ENCODE measurements at regions not wholly inside any gene's neighbourhood (a gene's known extent, or its start where the extent isn't known, plus 50 kb on each side); places are given as distances from the start of the nearest gene placed in this dataset.

- no peaks in the 10 kb centered on the region for H3K4me1 ChIP-seq
- no peaks in the 10 kb centered on the region for H3K36me3 ChIP-seq (ENCODE audit: insufficient read depth in 1 of 2, low read depth in 1 of 2)
- DNase-seq (no peak), ATAC-seq (no peak)
- no peak overlapping the region for H3K27ac ChIP-seq
- no peaks in the 10 kb centered on the region for H3K9me3 ChIP-seq
- 71 to 76% (median 76%) methylated on average over 3 of the region's 3 CpGs for WGBS, 3 donors
- no peak for TF ChIP-seq CTCF (IDR thresholded peaks at IDR 0.05)
- H3K27me3 ChIP-seq (ENCODE audit: insufficient read depth in 3 of 3, low read length in 2 of 3): no peaks in the 10 kb centered on the region
- H3K4me3 ChIP-seq: no peak overlapping the region
- intact Hi-C loops (cut with DNase I): no loop called here
Observed at GRCh38 chr2:64234785-64235184, 90.6 kb upstream of the PELI1 start.

GRCh38 chr2:64237266-64237665, 93.0 kb upstream of the PELI1 start:
- TF ChIP-seq CTCF (IDR thresholded peaks at IDR 0.05): no peak
- no peak overlapping the region for H3K27ac ChIP-seq
- intact Hi-C loops (cut with DNase I): no loop called here
- DNase-seq (no peak), ATAC-seq (no peak)
- H3K27me3 ChIP-seq (ENCODE audit: insufficient read depth in 3 of 3, low read length in 2 of 3): no peaks in the 10 kb centered on the region
- no peaks in the 10 kb centered on the region for H3K9me3 ChIP-seq
- H3K4me3 ChIP-seq: no peak overlapping the region
- H3K4me1 ChIP-seq: no peaks in the 10 kb centered on the region
- no peaks in the 10 kb centered on the region for H3K36me3 ChIP-seq (ENCODE audit: insufficient read depth in 1 of 2, low read depth in 1 of 2)
- WGBS, 3 donors: 65 to 78% (median 69%) methylated on average over 2 of the region's 2 CpGs

GRCh38 chr2:64238799-64239198, 94.6 kb upstream of the PELI1 start:
- no peak for DNase-seq
- 76 to 91% (median 87%) methylated on average over 4 of the region's 4 CpGs for WGBS, 3 donors
- H3K27ac ChIP-seq: no peak overlapping the region
- no peak for ATAC-seq
- no peaks in the 10 kb centered on the region for H3K4me1 ChIP-seq
- no peaks in the 10 kb centered on the region for H3K9me3 ChIP-seq
- no peaks in the 10 kb centered on the region for H3K36me3 ChIP-seq (ENCODE audit: insufficient read depth in 1 of 2, low read depth in 1 of 2)
- TF ChIP-seq CTCF (IDR thresholded peaks at IDR 0.05): no peak
- no peaks in the 10 kb centered on the region for H3K27me3 ChIP-seq (ENCODE audit: insufficient read depth in 3 of 3, low read length in 2 of 3)
- H3K4me3 ChIP-seq: no peak overlapping the region
- intact Hi-C loops (cut with DNase I): no loop called here

GRCh38 chr2:64243081-64244036, 99.1 kb upstream of the PELI1 start:
- no peak for DNase-seq
- Histone ChIP-seq H3K4me3 (no peak overlapping the region), H3K4me1 (no peaks in the 10 kb centered on the region), H3K36me3 (ENCODE audit: insufficient read depth in 1 of 2, low read depth in 1 of 2) (no peaks in the 10 kb centered on the region), H3K27ac (no peak overlapping the region), H3K27me3 (ENCODE audit: insufficient read depth in 3 of 3, low read length in 2 of 3) (no peaks in the 10 kb centered on the region), H3K9me3 (no peaks in the 10 kb centered on the region)
- intact Hi-C loops (cut with DNase I): no loop called here
- WGBS, 3 donors: 84 to 85% (median 85%) methylated on average over 2 of the region's 2 CpGs
- TF ChIP-seq CTCF (IDR thresholded peaks at IDR 0.05): no peak
- ATAC-seq: no peak
